Neural cell (in vitro differentiated cells): ENCODE measurements at regions not wholly inside any gene's neighbourhood (a gene's known extent, or its start where the extent isn't known, plus 50 kb on each side); places are given as distances from the start of the nearest gene placed in this dataset.

Experiments used
- CTCF ChIP-seq: fragments of 450-650 bp; IDR thresholded peaks from 2 replicates; pipeline ENCODE4 v1.5.1; 2014; ENCODE audit warnings: antibody characterized with exemption, mild to moderate bottlenecking, moderate library complexity; ENCODE audit not compliant: poor library complexity, severe bottlenecking
- EP300 ChIP-seq: fragments of 450-650 bp; conservative IDR thresholded peaks from 2 replicates; pipeline ENCODE4 v1.6.1; 2014; ENCODE audit warnings: antibody characterized with exemption, mild to moderate bottlenecking, moderate library complexity; ENCODE audit not compliant: poor library complexity, severe bottlenecking
- EZH2 ChIP-seq: fragments of 200-600, 300-800 bp; shearing (Covaris generic), sonication (generic); IDR thresholded peaks from 2 replicates; pipeline ENCODE4 v1.6.1; 2014; ENCODE audit warnings: antibody characterized with exemption, low read length, borderline replicate concordance, mild to moderate bottlenecking; ENCODE audit not compliant: insufficient read depth, poor library complexity, severe bottlenecking
- MXI1 ChIP-seq: fragments of 450-650 bp; conservative IDR thresholded peaks from 2 replicates; pipeline ENCODE4 v1.6.1; 2014; ENCODE audit warnings: antibody characterized with exemption, mild to moderate bottlenecking; ENCODE audit not compliant: poor library complexity, severe bottlenecking
- POLR2AphosphoS5 ChIP-seq: IDR thresholded peaks from 2 replicates; pipeline ENCODE4 v1.6.1; 2012
- RAD21 ChIP-seq: fragments of 450-650 bp; conservative IDR thresholded peaks from 2 replicates; pipeline ENCODE4 v1.6.1; 2014; ENCODE audit warnings: antibody characterized with exemption, mild to moderate bottlenecking, moderate library complexity
- REST ChIP-seq: IDR thresholded peaks from 2 replicates; pipeline ENCODE4 v1.6.1; 2012; ENCODE audit warnings: borderline replicate concordance

- TF ChIP-seq EZH2 (no peak), POLR2AphosphoS5 (no peak), REST (no peak), CTCF (no peak), RAD21 (no peak), MXI1 (no peak), EP300 (no peak)
These were observed 324.3 kb downstream of the FOXL1 start for GRCh38 chr16:86902656-86903001.
